Caco-2 (cell line): ENCODE measurements at regions not wholly inside any gene's neighbourhood (a gene's known extent, or its start where the extent isn't known, plus 50 kb on each side); places are given as distances from the start of the nearest gene placed in this dataset.

Experiments
- BruUV-seq: library from RNA; stranded (reverse); fragments of 400-500 nt; replicated peaks from 2 replicates; lab custom pipeline; 2021; lab: Mats Ljungman, UMichigan
- CTCF ChIA-PET: fragments of 300-600 bp; sonication (Branson Sonifier 250); formaldehyde crosslinking; loops from one replicate; lab custom pipeline; 2022; ENCODE audit warnings: antibody characterized with exemption; lab: Charles Lee
- POLR2A ChIA-PET: fragments of 300-600 bp; sonication (Branson Sonifier 250); formaldehyde crosslinking; loops from one replicate; lab custom pipeline; 2022; ENCODE audit warnings: antibody characterized with exemption; lab: Charles Lee
- DNase-seq, 2 experiments: peaks; one replicate each; pipeline versions ENCODE4 v3.0.0 to v3.0.0-alpha.2; 2020 to 2022
- H3K27me3 ChIP-seq: replicated peaks from 2 replicates; pipeline ENCODE4 v1.6.0; 2011; ENCODE audit warnings: low read length; ENCODE audit not compliant: control insufficient read depth, insufficient read depth
- H3K36me3 ChIP-seq: 2 replicates; pipeline ENCODE4 v1.5.1; 2011; ENCODE audit warnings: low read length; ENCODE audit not compliant: control insufficient read depth, insufficient read depth
- H3K4me1 ChIP-seq: fragments of 250-450 bp; sonication (Bioruptor Pico); 2 replicates; pipeline ENCODE4 v1.5.1; 2020; ENCODE audit warnings: mild to moderate bottlenecking
- H3K4me3 ChIP-seq: 2 replicates; pipeline ENCODE4 v1.5.1; 2011; ENCODE audit warnings: low read depth, mild to moderate bottlenecking, control low read depth, low read length
- H3K9me3 ChIP-seq: fragments of 250-450 bp; sonication (Bioruptor Pico); 2 replicates; pipeline ENCODE4 v1.5.1; 2020; ENCODE audit warnings: mild to moderate bottlenecking, moderate library complexity
- H3K27ac Mint-ChIP-seq: one replicate; pipeline ENCODE4 v1.8.0; 2022; ENCODE audit warnings: mixed read lengths; ENCODE audit not compliant: unreplicated experiment
- H3K27me3 Mint-ChIP-seq: one replicate; pipeline ENCODE4 v1.8.0; 2022; ENCODE audit warnings: mixed read lengths; ENCODE audit not compliant: insufficient read depth, unreplicated experiment
- H3K36me3 Mint-ChIP-seq: one replicate; pipeline ENCODE4 v1.8.0; 2022; ENCODE audit warnings: mild to moderate bottlenecking, mixed read lengths; ENCODE audit not compliant: insufficient read depth, unreplicated experiment
- H3K4me1 Mint-ChIP-seq: one replicate; pipeline ENCODE4 v1.8.0; 2022; ENCODE audit warnings: low read depth, mixed read lengths; ENCODE audit not compliant: unreplicated experiment
- H3K4me3 Mint-ChIP-seq: one replicate; pipeline ENCODE4 v1.8.0; 2022; ENCODE audit warnings: mild to moderate bottlenecking, moderate library complexity, mixed read lengths; ENCODE audit not compliant: unreplicated experiment
- H3K9me3 Mint-ChIP-seq: one replicate; pipeline ENCODE4 v1.8.0; 2022; ENCODE audit warnings: mixed read lengths; ENCODE audit not compliant: unreplicated experiment
- intact Hi-C: fragments of 100-400 bp; cut with micrococcal nuclease; formaldehyde crosslinking; loops from one replicate; pipeline ENCODE4 v1.10.0; 2022; ENCODE audit not compliant: unreplicated experiment
- TF ChIP-seq, protein P1 (sequence below), 2 experiments: fragments of 200-600 bp in 1 of 2; IDR thresholded peaks; 1 replicate in 1 of 2; 2 replicates in 1 of 2; pipeline versions ENCODE4 v1.5.1 to v1.8.0; 2011 to 2022; ENCODE audit warnings: antibody characterized with exemption in 1 of 2, control low read depth in 1 of 2, inconsistent platforms in 1 of 2, low read depth in 1 of 2, low read length in 1 of 2, mild to moderate bottlenecking in 1 of 2, moderate library complexity in 1 of 2; ENCODE audit not compliant: insufficient read depth in 1 of 2, severe bottlenecking in 1 of 2, unreplicated experiment in 1 of 2

DNA sequence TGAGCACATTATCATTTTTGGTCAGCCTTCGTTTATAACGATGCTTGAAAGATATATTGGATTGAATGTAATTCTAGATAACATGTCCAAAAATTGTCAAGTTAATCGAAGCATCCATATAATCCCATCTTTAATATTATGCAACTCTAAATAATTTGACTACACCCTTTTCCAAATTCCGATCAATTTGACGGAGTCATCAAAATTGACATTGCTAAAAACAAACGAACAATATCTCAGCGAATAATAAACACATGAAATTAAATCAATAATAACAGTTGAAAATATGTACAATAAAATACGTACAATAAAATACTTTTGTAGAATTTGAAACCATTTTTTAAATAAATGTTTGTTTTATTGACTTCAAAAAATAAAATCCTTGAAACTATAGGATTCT, 1516.4 kb downstream of the EFNB2 start:
- CTCF ChIA-PET: no interaction called here
- no peak overlapping the region for H3K27ac Mint-ChIP-seq
- DNase-seq: no peak
- no peak overlapping the region for H3K4me3 Mint-ChIP-seq
- TF ChIP-seq, protein P1, sequence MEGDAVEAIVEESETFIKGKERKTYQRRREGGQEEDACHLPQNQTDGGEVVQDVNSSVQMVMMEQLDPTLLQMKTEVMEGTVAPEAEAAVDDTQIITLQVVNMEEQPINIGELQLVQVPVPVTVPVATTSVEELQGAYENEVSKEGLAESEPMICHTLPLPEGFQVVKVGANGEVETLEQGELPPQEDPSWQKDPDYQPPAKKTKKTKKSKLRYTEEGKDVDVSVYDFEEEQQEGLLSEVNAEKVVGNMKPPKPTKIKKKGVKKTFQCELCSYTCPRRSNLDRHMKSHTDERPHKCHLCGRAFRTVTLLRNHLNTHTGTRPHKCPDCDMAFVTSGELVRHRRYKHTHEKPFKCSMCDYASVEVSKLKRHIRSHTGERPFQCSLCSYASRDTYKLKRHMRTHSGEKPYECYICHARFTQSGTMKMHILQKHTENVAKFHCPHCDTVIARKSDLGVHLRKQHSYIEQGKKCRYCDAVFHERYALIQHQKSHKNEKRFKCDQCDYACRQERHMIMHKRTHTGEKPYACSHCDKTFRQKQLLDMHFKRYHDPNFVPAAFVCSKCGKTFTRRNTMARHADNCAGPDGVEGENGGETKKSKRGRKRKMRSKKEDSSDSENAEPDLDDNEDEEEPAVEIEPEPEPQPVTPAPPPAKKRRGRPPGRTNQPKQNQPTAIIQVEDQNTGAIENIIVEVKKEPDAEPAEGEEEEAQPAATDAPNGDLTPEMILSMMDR (IDR thresholded peaks at IDR 0.05; ENCODE audit: insufficient read depth in 1 of 2, low read depth in 1 of 2, low read length in 1 of 2, severe bottlenecking in 1 of 2, unreplicated experiment in 1 of 2): no peak
- H3K36me3 ChIP-seq: no peaks in the 10 kb centered on the region
- no peaks in the 10 kb centered on the region for H3K27me3 Mint-ChIP-seq
- no peaks in the 10 kb centered on the region for H3K9me3 ChIP-seq
- no peak overlapping the region for H3K4me3 ChIP-seq
- no peaks in the 10 kb centered on the region for H3K27me3 ChIP-seq
- POLR2A ChIA-PET: no interaction called here
- no TSS peak for BruUV-seq
- H3K36me3 Mint-ChIP-seq: no peaks in the 10 kb centered on the region
- no peaks in the 10 kb centered on the region for H3K4me1 ChIP-seq
- intact Hi-C loops: no loop called here
- no peaks in the 10 kb centered on the region for H3K9me3 Mint-ChIP-seq
- no peaks in the 10 kb centered on the region for H3K4me1 Mint-ChIP-seq

DNA sequence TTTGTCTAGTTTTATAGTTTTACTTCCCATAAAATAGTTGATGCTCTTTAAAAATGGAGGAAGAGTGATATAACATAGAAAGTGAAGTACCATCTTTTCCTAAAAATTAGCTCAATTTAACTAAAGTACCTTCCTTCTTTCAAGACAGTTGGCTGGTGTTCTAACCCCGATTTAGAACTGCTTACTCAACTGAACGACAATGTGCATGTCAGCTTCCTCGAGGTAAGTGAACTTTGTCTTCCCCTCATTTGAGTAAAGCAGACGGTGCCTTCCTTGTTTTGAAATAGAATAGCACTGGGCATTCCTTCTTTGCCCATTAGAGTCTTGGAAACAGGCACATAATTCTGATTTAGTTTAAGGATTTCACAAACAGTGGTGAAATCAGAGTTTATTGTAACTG, 1519.2 kb downstream of the EFNB2 start:
- Mint-ChIP-seq H3K36me3 (no peaks in the 10 kb centered on the region), H3K27ac (no peak overlapping the region), H3K4me3 (no peak overlapping the region), H3K9me3 (no peaks in the 10 kb centered on the region), H3K27me3 (no peaks in the 10 kb centered on the region), H3K4me1 (no peaks in the 10 kb centered on the region)
- no peak for DNase-seq
- H3K4me3 ChIP-seq: no peak overlapping the region
- H3K36me3 ChIP-seq: no peaks in the 10 kb centered on the region
- TF ChIP-seq, protein P1 (IDR thresholded peaks at IDR 0.05; ENCODE audit: insufficient read depth in 1 of 2, low read depth in 1 of 2, low read length in 1 of 2, severe bottlenecking in 1 of 2, unreplicated experiment in 1 of 2): no peak
- ChIA-PET CTCF (no interaction called here), POLR2A (no interaction called here)
- H3K4me1 ChIP-seq: no peaks in the 10 kb centered on the region
- no peaks in the 10 kb centered on the region for H3K9me3 ChIP-seq
- intact Hi-C loops: no loop called here
- no TSS peak for BruUV-seq
- H3K27me3 ChIP-seq: no peaks in the 10 kb centered on the region

DNA sequence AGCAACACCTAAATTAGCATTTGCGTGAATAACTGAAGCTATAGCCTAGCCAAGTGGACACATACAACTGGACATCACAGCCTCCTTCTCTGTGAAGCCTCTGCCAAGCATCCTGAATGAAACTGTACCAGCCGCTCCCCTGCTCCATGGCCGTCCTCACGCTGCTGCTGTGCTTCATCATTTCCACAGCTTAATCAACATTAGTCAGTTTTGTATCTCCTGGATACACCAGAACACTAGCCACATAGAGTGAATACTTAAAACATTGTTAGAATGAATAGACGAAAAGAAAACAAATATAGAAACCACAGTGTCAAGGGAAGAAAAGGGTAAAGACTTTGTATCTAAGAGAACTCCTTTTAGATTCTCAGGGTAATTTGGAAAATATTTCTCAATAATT, 1526.9 kb downstream of the EFNB2 start:
- Mint-ChIP-seq H3K36me3 (no peaks in the 10 kb centered on the region), H3K4me3 (no peak overlapping the region), H3K9me3 (no peaks in the 10 kb centered on the region), H3K27ac (no peak overlapping the region), H3K27me3 (peaks cover 3% of the 10 kb centered on the region), H3K4me1 (no peaks in the 10 kb centered on the region)
- BruUV-seq: no TSS peak
- intact Hi-C loops: no loop called here
- ChIA-PET POLR2A (no interaction called here), CTCF (no interaction called here)
- Histone ChIP-seq H3K9me3 (no peaks in the 10 kb centered on the region), H3K4me3 (no peak overlapping the region), H3K36me3 (no peaks in the 10 kb centered on the region), H3K27me3 (no peaks in the 10 kb centered on the region), H3K4me1 (no peaks in the 10 kb centered on the region)
- TF ChIP-seq, protein P1 (IDR thresholded peaks at IDR 0.05; ENCODE audit: insufficient read depth in 1 of 2, low read depth in 1 of 2, low read length in 1 of 2, severe bottlenecking in 1 of 2, unreplicated experiment in 1 of 2): no peak
- DNase-seq: no peak
